ENCODE measurements at regions not wholly inside any gene's neighbourhood (a gene's known extent, or its start where the extent isn't known, plus 50 kb on each side); places are given as distances from the start of the nearest gene placed in this dataset.

DNA sequence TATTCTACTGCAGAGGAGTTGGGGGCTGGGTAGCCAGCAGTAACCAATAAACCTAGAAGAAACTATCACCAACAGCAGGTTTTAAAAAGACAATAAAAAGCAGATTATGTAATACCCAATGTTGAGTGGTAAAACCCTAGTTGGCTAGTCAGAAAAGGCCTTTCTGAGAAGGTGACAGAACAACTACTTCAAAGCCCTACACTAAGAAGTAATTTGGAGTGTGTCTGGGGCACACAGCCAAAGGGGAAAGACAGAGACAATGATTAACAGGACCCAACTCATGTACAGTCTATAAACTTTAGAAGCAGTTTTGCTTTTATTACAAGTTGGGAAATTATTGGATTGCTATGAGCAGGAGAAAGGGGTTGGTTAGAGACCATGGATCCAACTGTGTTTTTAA lies 77.2 kb upstream of the TMEM106B start:
- no peak for DNase-seq

DNA sequence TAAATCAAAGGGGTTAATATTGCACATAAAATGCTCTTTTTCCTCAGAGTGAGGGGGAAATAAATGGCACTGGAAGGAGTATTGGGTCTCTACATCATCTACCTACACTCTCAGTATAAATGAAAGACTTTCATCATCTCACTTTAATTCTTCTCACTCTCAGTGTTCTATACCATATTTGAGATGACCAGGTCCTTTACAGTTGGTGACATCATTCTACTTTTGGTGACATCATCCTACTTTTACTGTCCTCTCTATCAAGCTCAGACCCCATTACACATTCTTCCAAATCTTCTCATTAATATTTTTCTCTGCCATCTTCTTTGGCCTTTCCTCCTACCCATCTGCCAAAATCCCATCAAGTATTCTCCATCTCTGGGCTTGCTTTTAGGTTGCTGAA lies 74.6 kb upstream of the TMEM106B start:
- no peak for DNase-seq

DNA sequence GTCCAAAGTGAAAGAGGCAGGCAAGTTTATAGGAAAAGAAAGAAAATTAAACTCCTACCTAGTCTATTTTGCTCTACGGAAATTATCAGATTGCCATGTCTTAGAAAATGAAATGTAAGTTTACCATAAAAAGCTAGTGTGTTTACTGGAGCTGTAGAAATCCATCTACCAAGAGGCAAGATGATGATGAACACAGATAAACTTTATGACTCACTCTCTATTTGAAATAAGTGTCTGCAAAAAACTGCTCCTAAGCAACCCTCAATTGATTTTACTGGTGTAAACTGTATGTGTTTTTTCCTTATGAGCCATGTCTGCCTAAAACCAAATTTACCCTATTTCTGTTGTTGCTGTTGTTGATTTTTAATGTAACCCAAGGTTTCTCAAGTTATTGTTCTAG lies 73.8 kb upstream of the TMEM106B start:
- DNase-seq, result no peak

DNA sequence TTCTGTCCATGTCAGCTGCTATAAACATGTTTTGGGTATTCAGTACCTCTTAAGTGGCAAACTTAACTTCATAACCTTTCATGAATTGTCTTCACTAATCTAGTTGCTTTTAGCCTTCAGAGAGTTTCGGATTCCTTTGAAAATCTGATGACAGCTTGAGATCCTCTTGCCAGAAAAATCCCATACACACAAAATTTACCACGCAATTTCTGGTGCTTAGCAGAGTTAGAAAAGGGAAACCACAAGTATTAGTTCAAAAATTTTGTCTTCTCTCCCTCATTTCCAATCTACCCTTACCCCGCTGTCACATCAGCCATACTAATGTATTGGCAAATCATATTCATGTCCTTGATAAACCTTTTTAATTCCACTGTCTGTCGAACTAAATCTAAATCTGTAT lies 72.7 kb upstream of the TMEM106B start:
- no peak for DNase-seq

DNA sequence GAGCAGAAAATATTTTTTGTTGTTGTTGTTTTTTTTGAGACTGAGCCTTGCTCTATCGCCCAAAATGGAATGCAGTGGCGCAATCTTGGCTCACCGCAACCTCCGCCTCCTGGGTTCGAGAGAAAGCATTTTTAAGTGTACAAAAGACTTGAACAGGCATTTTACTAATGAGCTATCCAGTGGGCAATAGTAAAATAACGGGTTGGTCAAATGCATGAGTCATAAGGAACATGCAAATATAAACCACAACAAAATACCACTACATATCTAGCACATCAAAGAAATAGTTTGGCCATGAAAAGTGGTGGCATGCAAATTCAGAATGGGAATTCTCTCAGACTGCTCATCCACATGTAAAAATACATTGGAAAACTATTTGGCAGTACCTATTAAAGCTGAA lies 71.7 kb upstream of the TMEM106B start:
- no peak for DNase-seq

DNA sequence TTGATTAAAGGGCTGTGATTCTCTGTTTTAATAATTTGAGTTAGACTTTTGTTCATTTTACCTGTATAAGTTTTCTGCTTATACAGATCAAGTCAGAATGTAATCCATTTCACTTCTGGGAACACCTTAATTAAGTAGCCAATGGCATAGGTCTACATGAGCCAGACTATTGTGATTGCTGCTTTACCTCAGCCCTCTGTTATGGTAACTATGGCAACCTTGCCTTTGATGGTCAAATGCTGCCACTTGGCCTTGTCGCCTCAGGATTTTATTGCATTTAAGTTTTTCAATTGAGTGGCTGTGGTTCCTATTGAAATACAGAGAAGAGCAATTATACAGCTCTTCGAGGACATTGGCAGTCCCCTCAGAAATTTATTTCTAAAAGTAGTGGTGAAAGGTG lies 64.3 kb upstream of the TMEM106B start:
- no peak for DNase-seq

DNA sequence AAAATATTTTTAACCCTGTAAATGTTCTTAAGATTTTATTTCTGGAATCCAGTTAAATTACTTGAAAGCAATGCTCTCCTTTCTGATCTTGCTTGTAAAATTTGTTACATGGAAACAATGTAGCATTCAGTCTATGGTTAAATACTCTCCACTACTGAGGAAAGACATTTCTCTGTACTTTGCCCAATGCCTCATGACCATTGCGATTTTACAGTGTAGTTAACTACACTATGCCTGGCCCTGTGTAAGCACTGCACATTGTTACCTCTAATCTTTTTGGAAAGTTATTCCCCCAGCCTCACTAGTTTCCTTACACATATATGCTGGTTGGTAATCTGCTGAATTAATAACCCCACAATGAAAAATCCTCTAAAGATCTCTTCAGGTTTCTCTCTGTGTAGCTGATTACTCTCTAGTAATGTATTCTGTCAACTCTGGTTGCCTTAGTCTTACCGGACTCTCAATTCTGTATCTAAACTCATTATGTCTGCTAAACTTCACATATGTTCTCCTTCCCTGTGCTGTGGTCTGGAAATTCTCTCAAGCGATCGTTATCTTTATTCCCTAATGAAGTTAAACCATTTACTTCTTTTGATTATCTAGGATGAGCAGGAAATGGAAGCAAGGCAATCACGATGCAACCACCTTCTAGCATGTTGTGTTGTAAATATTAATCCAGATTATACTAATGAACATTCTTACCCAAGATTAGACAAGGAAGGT lies 58.7 kb upstream of the TMEM106B start:
- no peak for DNase-seq

DNA sequence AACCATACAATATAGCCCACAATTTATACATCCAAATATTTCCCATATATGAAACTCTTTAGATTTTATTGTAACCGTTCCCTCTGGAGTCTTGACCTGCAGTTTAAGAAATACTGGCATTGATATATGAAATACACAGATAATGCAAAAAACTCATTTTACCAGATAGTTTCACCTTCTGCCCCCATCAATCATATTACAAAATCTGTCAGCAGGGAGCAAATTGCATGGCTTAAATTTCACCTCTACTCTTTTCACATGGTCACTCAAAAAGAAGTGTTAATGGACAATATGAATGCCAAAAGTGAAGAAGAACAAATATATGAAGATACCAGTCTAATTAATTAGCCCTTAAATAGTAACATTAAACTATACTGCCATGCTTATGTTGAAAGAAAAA lies 57.0 kb upstream of the TMEM106B start:
- DNase-seq, result no peak

DNA sequence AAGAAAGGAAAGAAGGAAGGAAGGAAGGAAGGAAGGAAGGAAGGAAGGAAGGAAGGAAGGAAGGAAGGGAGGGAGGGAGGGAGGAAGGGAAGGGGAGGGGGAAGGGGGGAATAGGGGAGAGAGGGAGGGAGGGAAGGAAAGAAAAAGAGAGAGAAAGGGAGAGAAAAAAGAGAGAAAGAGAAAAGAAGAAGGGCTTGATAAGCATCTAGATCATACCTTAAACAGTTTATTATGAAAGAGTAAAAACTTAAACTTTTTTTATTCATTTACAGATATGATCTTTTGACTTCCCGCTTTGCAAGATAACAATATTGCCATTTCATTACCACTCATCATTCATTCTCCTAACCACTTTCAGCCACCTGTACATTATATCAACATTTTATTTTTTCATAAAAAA lies 53.6 kb upstream of the TMEM106B start:
- DNase-seq, result no peak

DNA sequence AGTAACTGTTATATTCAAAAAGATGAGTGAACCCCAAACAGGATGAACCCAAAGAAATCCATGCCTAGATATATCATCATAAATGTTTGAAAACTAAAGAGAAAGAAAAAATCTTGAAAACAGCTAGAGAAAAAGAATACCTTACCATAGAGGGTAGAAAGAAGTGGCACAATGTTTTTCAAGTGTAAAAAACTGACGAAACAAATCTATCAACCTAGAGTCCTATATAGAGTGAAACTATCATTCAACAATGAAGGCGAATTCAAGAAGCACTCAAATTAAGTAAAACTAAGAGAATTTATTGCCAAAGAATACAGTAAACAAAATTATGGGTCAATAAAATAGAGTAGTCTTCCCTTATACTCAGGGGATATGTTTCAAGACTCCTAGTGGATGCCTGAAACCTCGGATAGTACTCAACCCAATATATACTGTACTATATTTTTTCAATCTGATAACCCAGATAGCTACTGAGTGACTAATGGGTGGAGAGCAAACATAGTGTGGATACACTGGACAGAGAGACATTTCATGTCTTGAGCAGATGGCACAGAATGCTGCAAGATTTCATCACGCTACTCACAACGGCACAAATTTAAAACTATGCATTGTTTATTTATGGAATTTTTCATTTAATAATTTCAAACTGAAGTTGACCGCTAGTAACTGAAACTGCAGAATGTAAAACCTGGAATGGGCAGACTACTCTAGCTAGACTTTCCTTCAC lies 52.6 kb upstream of the TMEM106B start:
- DNase-seq, result no peak

DNA sequence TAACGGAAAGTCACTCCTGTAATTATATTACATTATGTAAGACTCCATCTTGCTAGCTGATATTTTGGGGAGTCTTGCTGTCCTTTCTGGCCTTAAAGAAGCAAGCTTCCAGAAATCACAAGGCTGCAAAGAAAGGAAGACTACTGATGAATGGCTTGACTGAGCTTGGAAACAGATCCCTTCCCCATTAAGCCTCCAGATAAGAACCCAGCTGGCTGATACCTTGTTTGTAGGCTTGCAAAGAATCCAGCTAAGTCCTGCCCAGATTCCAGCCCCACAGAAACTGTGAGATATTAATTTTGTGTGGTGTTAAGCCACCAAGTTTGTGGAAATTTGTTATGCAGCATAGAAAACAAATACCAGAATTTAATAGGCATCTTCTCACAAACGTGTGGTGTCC lies 49.9 kb upstream of the TMEM106B start:
- no peak for DNase-seq
